ENCODE measurements at regions not wholly inside any gene's neighbourhood (a gene's known extent, or its start where the extent isn't known, plus 50 kb on each side); places are given as distances from the start of the nearest gene placed in this dataset.

DNA sequence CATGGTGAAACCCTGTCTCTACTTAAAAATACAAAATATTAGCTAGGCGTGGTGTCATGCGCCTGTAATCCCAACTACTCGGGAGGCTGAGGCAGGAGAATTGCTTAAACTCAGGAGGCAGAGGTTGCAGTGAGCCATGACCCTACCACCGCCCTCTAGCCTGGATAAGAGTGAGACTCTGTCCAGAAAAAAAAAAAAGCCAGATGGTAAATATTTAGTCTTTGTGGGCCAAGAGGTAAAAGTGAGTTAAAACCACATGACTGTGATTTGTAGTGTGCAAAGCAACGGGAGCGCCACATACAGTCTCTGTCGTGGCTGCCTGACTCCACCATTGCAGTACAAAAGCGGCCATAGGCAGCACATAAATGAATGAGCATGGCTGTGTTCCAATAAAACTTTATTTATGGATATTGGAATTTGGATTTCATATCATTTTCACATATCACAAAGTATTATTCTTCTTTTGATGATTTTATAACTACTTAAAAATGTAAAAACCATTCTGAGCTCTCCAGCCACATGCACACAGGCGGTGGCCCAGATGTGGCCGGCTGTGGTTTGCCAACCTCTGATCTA lies 51.8 kb upstream of the CASZ1 start:
- DNase-seq: no peak

DNA sequence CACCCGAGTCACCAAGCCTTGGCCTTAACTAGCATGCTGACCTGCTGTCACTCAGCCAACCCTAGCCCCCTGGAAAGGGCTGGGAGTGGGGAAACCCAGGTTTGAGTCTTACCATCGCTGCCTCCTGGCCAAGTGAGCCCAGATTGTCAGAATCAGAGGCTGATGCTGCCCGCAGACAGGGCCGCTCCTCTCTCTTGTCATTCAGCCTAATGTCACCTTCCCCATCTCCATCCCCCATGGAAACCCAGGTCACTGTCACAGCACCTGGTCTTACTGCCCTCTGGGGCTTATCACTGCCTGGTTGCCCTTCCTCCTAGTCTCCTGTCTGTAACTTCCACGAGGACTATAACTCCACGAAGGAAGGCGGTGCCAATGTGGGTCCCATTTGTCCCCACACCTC lies 53.6 kb upstream of the CASZ1 start:
- DNase-seq: no peak

DNA sequence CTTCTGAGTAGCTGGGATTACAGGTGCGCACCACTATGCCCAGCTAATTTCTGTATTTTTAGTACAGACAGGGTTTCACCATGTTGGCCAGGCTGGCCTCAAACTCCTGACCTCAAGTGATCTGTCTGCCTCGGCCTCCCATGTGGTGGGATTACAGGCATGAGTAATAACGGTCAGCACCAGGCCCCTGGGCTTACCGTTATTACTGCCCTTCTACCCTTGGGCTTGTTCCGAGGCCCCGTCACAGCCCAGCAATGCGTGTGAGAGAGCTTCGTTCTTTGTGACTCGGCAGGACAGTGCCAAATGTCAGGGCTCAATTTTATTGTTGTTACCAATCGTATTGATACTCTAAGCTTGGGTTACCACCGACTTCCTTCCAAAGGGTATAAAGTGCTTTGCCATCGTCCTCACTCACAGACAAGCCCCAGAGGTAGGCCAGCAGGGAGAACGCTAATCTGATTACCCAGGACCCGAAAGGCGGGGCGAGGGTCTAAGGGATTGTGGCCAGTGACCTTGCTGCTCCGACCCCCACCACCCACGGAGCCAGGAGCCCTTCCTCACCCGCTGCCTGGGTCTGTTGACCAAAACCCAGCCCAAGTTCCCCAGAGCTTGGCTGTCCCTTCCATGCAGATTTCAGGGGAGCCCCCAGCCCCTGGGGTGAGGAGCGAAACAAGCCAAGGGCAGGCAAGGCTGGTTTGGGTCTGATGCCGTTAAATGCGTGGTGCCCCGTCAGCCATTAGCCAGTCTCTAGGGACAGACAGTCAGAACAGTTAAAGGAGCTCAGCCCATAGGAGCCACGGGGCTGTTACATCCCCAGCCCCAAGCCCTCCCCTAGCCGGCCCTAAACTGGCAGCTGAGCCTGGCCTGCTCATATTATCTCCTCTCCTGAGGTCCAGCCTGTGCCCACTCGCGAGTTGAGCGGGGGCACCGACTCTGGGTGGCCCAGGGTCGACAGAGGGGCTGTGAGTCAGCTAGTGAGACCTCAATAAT lies 54.9 kb upstream of the CASZ1 start:
- DNase-seq: no peak

DNA sequence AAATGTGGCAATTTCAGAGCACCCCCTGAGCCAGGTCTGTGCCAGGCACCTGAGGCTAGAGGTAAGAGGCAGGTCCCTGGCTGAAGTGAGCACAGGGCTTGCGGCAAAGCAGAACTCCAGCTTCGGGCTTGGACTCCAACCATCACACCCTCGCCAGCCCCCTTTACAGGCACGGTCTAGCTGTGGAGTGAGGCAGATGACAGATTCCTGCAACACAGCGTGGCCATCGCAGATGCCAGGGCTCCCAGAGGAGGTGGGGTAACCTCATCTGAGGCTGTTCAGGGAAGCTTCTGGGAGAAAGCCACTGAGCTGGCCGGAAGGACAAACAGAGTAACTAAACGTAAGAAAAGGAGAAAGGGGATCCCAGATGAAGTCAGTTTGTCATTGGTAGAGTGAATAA lies 55.6 kb upstream of the CASZ1 start:
- no peak for DNase-seq

DNA sequence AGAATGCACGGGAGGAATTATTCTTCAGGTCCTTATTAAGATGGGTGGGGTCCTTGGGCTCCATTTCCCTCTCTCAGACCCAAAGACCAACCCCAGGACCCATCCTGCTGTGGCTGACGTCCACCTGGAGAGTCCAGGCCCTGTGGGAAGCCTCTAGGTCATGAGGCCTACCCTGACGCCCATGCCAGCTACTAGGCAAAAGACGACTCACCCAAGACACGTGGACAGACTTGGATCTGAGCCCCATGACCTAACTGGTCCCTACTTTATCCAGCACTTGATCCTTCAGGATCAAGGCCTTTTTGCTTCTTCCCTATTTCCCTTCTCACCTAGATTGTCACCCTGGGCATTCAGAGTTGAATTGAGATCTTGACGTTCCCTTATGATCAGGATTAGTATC lies 56.0 kb upstream of the CASZ1 start:
- no peak for DNase-seq

DNA sequence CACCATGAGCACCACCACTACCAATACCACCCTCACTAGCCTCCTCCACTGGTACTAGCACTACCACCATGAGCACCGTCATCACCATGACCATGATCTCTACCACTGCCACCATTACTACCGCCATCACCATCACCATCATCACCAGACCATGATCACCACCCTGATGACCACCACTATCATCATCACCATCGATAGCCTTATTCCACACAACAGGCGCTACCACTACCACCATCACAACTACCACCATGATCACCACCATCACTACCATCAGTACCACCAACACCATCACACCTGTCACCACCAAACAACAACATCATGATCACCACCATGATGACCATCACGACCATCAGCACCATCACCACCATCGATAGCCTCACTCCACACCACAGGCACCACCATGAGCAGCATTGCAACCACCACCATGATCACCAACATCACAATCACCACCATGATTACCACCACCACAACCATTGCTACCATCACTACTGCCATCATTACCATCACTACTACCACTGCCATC lies 56.6 kb upstream of the CASZ1 start:
- DNase-seq: no peak

DNA sequence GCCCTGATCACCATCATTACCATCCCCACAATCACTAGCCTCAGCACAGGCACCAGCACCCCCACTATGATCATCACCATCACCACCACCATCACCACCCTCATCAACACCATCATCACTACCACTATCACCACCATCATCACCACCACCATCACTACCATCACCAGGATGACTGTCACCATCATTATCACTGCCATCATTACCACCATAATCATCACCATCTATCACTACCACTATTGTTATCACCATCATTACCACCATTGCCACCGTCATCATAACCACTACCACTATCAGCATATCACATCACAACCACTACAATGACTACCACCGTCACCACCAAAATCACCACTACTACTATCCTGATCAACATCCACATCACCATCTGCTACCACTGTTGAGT lies 57.3 kb upstream of the CASZ1 start:
- DNase-seq: no peak

DNA sequence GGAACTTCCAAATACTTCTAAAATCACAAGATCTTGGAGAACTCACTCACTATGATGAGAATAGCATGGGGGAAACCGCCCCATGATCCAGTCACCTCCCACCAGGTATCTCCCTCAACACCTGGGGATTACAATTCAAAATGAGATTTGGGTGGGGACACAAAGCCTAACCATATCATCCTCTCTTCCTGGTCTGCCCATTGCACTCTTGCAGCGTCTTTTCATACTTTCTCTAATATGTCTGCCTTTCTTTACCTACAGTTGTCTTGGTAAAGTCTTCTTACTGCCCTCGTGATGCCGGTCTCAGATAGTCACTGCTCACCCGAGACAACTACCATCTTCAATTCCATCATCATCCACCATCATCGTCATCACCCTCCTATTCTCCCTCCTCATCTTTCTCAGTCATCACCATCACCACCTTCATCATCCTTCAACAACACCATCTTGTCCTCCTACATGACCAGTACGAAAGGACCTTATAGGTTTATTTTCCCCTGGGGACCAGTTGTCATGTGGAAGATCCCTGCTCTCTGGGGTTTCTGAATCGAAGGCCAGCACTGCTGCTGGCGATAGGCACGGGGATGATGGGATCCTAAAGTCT lies 58.5 kb upstream of the CASZ1 start:
- DNase-seq: no peak

DNA sequence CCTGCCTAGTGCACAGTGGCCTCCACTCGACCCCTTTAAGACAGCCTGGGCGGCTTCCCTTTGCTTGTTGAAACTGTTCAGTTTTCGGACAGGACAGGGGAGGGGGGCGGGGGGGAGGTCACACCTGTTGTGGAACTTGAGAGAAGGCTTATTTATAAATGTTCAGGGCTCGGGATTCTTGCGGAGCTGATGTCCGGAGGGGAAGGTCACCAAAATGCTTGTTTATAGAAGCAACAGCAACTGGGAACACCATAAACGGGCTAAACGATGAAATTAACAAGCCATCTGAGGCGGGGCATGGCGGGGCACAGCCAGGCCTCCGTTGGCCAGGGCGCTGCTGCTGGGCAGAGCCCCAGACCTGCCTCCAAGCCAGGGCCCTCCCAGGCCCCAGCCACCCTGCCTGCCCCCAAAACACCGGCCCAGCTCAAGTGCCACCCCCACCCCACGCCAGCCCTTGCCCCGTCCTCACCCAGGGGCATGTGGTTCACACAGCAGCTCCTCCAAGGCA lies 59.8 kb upstream of the CASZ1 start:
- no peak for DNase-seq

DNA sequence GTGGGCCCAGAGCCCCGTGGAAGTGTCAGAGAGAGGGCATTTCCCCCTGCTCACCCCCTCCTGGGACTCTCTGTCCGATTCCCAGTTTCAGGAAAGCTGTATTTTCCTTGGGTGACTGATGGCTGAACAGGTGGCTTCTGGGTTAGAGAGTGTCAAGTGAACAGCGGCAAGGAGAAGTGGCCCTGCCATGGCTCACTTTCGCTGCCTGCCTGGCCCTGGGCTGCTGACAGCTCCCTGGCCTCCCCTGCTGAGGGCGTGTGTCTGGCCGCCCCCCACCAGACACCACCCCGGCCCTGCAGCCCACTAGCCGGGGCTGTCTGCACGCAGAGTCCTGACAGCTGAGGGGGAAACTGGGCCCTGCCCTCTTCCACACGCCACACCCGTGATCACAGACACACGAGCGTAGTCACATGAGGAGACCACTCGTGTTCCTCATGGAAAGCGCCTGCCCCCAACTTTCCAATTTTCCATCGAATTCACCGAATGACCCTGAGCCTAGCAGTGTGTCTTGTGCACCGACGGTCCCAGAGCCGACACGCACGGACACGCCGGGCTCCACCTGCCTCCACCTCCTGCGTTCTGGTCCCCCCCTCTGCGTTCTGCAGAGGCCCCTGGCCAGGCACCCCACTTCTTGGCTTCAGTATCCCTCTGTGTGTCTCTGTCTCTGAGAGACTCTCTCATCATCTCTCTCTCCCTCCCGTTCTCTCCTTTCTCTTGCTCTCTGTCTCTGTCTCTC lies 60.6 kb upstream of the CASZ1 start:
- DNase-seq: no peak

DNA sequence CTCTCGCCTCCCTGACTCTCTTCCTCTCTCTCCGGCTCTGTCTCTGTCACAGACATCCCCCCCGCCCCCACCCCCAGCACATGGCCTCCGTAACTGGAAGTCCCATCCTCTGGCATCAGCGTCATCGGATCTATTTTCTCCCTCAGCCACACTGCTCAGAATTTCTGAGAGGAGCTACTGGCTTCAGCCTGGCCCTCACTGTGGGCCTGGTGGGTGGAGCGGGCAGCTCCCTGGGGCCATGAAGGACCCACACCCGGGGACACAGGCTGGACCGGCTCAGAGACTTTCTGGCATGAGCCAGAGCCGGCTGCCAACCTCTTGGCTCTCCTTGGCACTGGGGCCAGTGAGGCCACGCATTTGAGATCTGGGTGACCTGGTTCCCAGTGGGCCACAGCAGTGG lies 61.2 kb upstream of the CASZ1 start:
- no peak for DNase-seq

DNA sequence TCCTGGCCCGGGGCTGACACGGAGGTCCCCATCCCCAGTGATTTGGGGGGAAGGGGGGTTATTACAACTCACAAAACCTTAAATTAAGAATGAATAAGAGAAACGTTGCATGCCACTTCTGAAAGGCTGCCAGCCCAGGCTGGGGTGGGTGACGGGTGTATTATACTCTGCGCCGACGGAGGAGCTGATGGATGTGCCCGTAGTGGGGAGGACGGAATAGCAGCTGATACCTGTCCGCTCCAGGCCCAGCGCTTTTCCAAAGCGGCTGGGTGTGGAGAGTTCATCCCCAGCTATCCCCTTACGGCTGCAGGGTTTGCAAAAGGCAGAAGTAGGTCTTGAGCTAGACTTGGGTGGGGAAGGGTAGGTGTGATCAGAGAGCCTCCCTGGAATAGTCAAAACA lies 63.8 kb upstream of the CASZ1 start:
- DNase-seq: no peak

DNA sequence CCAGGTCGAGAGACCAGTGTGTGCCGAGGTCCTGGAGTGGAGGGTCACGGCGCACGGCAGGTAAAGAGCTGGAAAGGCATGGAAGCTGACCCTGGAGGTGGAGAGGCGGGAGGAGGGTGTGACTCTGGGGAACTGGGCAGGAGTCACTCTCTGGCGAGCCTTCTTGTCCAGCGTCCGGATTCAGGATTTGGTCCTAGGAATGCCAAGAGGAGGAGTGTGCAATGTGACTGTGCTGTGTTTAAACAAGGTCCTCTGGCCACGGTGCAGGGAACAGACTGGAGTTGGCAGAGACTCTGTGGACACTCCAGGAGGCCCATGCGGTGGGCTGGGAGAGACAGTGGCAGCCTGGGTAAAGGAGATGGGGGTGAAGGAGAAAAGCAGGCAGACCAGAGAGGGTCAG lies 64.2 kb upstream of the CASZ1 start:
- no peak for DNase-seq

DNA sequence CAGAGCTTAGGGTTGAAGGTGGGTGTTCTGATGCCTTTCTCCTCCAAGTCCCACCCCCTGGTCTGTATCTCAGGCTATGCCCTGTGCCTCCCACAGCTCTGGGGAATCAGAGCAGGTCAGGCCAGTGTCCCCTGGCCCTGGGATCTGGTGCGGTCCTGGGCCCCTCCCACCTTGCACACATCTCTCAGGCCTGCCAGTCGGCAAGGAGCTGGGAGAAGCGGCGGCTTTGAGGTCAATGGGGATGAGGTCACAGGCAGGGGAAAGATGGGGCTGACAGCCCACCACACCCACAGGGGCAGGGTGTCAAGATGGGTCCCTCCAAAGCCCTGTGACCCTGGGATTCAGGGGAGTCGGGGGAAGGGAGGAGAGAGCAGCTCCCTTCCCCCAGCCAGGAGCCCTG lies 65.4 kb upstream of the CASZ1 start:
- DNase-seq: no peak

DNA sequence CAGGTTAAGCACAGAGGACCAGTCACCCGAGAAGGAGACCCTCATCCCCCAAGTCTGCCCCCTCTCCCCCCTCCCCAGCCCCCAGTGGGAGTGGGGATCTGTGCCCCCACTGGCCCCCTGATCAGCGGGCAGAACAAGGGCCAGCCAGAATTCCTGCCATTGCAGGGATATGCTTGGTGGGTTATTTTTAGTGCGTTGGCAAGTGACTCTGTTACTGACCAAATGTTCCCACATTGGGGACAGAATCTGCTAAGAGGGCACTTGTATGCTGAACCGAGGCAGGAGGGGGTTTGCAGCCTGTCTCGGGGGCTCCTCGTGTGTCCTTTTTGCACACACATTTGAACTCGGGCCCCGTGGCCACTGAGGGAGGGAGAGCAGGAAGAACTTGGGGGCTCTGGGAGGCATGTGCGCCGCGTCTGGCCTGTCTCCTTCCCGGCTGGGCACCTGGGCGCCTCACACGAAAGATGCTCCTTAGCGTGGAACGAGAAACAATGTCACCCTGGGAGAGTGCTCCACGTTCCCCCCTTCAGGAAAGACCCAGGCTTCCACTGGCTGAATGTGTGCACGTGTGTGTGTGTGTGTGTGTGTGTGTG lies 66.4 kb upstream of the CASZ1 start:
- no peak for DNase-seq

DNA sequence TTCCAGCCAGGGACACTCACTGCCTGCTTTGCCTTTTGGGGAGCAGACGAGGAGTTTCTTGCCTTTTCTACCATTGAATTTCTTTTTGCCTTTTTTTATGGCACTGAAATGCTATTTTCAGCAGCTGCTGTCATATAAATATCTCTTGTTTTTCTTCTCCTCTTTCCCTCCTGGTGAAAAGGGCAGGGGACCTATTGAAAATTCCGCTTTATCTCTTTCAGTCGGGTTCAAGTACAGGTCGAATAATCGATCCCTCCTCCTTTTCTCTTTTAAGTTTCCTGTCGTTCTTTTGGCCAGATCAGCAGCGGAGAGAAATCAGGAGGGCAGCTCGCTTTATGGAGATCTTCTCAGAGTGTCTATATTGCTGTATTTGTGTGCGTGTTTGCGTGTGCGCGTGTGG lies 67.4 kb upstream of the CASZ1 start:
- DNase-seq: peak; percentile 59

DNA sequence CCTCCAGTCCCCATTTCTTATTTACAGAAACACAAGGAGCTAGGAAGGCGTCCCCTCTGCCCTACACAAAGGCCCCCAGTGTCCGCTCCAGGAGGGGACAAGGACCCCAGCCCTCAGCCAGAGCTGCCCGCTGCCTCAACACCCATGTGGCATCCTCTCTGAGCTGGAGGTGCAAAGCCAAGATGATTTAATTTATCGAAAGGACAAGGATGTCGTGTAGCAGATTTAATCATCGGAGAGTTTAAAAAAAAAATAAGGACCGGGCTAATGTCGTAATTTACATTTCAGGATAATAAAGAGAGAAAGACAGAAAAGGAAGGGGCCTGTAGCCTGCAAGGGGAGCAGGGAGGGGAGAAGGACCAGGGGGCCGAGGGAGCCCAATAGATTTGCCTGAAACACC lies 68.3 kb upstream of the CASZ1 start:
- DNase-seq: no peak

DNA sequence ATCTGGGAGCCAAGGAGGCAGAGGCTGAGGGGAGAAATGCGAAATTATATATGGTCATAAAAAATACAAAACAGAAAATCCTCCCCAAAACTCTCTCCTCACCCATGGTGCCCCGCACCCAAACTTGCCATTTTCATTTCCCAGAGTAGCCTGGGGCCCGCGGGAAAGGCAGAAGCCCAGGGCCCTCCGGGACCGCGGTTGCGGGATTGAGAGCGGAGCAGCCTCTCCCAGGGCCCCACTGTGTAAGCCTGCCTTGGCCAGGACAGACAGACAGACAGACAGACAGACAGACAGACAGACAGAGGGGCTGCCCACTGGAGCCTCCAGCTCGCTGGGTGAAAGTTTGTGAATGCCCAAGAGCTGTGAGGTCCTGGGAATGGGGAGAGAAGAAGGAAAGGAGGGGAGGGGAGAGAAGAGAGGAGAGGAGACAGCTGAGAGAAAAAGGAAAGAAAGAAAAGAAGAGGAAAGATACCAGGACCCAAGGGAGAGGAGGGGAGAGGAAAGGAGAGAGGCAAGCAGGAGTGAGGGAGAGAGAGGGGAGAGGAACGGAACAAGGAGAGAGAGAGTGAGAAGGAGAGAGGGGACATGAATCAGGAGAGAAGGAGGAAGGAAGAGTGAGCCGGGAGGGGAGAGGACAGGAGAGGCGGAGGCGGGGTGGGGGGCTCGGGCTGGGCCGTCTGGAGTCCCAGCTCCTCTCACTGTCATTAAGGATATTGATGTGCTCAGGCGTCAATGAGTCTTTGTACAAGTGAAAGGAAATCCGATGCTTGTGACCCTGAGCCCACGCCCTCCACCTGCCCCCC lies 69.3 kb upstream of the CASZ1 start:
- DNase-seq: peak; percentile 27

DNA sequence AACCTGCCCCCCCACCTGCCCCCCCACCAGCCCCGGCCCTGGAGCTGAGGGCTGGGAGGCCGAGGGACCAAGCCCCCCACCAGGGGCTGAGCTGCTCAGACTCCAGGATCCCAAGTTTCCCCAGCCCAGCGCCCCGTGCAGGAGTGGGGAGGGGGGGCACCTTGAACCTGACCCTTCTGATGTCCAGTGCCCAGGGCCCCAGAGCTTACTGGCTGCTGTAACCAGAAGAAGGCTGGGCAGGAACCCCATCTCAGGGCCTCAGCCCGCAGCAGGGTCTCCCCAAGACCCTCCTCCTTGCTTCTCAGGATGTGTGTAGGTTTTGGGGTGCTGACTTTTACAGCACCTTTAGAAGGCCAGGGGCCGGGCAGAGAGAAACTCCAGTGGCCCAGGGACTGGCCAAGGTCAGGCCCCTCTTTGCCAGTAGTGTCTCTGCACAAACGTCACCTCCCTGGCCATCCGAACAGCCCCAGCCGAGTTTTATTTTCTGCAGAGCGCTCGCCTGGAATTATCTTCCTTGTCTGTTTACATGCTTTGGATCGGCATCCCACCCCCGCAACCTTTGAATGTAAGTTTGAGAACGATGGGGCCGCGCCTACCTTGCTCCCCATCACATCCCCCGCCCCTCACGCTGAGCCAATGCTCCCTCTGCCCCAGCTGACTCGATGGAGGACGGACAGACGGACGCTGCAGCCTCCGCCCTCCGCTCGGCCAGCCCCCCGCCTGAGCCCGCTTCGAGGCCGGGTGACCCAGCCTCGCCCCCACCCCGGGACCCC lies 70.1 kb upstream of the CASZ1 start:
- DNase-seq: peak; percentile 51

DNA sequence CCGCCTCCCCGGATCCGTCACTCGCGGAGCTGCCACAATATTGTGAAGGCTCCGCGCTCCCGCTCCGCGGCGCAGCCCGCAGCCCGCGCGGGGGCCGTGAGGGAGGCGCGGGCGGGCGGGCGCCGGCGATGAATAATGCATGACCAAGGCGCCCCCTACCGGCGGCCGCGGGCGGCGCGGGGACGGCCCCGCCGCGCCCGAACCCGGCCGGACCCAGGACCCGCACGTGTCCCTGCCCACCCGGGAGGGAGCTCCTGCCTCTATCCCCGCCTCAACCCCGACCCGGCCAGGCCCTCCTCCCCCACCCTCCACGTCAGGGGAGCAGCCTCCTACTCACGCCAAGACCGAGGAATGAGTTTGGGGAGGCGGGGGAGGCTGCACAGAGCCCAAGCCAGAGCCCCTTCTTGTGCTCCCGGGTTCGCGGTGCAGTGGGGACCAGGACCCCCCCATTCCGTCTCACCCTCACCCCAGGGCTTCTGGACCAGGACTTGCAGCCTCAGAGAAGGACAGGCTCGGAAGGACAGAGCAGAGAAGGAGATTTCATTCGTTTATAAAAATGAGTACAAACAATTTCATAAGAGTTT lies 70.8 kb upstream of the CASZ1 start:
- peak; percentile 80 for DNase-seq

All from NCI-H1092 treated with DMSO at 0.1 percent for 48 hours (cell line).